HepG2 (cell line): ENCODE measurements at regions not wholly inside any gene's neighbourhood (a gene's known extent, or its start where the extent isn't known, plus 50 kb on each side); places are given as distances from the start of the nearest gene placed in this dataset.

Experiments used
- ATAC-seq: fragments of 200-7000 bp; cut with Tn5 transposase; 3 replicates; pipeline ENCODE4 v1.9.1; 2020; ENCODE audit warnings: mild to moderate bottlenecking, moderate library complexity
- BruUV-seq: library from RNA; stranded (reverse); fragments of 400-500 nt; replicated peaks from 2 replicates; lab custom pipeline; 2021; lab: Mats Ljungman, UMichigan
- CTCF ChIA-PET: fragments of 300-600 bp; formaldehyde crosslinking; extraction: SDS; loops from one replicate; lab custom pipeline; 2021; ENCODE audit warnings: low total read pairs, inconsistent platforms, low intra/inter-chr PET ratio; lab: Yijun Ruan, JAX
- POLR2A ChIA-PET: fragments of 350-600 bp; sonication (Branson Sonifier 250); formaldehyde crosslinking; loops from one replicate; lab custom pipeline; 2020; ENCODE audit warnings: antibody characterized with exemption, inconsistent platforms; lab: Yijun Ruan, JAX
- DNase-seq: peaks from one replicate; pipeline ENCODE4 v3.0.0-alpha.2; 2015; ENCODE audit warnings: low spot score
- FAIRE-seq: peaks from 3 replicates; lab custom pipeline; 2011; peaks lifted over from hg19 to GRCh38; lab: Jason Lieb, UNC
- H2AFZ ChIP-seq: one replicate; pipeline ENCODE4 v1.6.1; 2011; ENCODE audit warnings: low read length, inconsistent platforms
- H3K27ac ChIP-seq: fragments of 300-600 bp; 3 replicates; pipeline ENCODE4 v1.8.0; 2011; ENCODE audit warnings: mixed run types, mild to moderate bottlenecking, mixed read lengths, low read length, inconsistent platforms; ENCODE audit not compliant: insufficient read depth; ENCODE audit errors: extremely low read length
- H3K27me3 ChIP-seq, 2 experiments: fragments of 200-600 bp in 1 of 2; 2 replicates in 1 of 2; 3 replicates in 1 of 2; pipeline versions ENCODE4 v1.6.0 to v1.8.0; 2011; ENCODE audit warnings: low read length in 2 of 2, mild to moderate bottlenecking in 2 of 2, moderate library complexity in 2 of 2, inconsistent platforms in 1 of 2; ENCODE audit not compliant: insufficient read depth in 2 of 2, control insufficient read depth in 1 of 2
- H3K36me3 ChIP-seq, 2 experiments: fragments of 200-600 bp in 1 of 2; replicated peaks in 1 of 2; 2 replicates in 1 of 2; 3 replicates in 1 of 2; pipeline versions ENCODE4 v1.5.1 to v1.8.0; 2011; ENCODE audit warnings: low read length in 2 of 2, inconsistent platforms in 1 of 2; ENCODE audit not compliant: insufficient read depth in 2 of 2, control insufficient read depth in 1 of 2
- H3K4me1 ChIP-seq: 2 replicates; pipeline ENCODE4 v1.5.1; 2012; ENCODE audit warnings: low read length, inconsistent platforms; ENCODE audit not compliant: insufficient read depth
- H3K4me2 ChIP-seq: 2 replicates; pipeline ENCODE4 v1.6.0; 2011; ENCODE audit warnings: low read depth, low read length, inconsistent platforms
- H3K4me3 ChIP-seq, 3 experiments: fragments of 200-600 bp in 1 of 3; sonication (generic), shearing (Covaris generic) in 1 of 3; replicated peaks in 1 of 3; 2 replicates each; pipeline ENCODE4 v1.5.1; 2011 to 2016; ENCODE audit warnings: low read length in 3 of 3, inconsistent platforms in 2 of 3, low read depth in 2 of 3, mild to moderate bottlenecking in 2 of 3, control low read depth in 1 of 3, mixed read lengths in 1 of 3; ENCODE audit not compliant: insufficient read depth in 1 of 3
- H3K79me2 ChIP-seq: one replicate; pipeline ENCODE4 v1.6.1; 2011; ENCODE audit warnings: low read length, inconsistent platforms; ENCODE audit not compliant: insufficient read depth
- H3K9ac ChIP-seq: 2 replicates; pipeline ENCODE4 v1.6.0; 2011; ENCODE audit warnings: mild to moderate bottlenecking, low read depth, low read length, inconsistent platforms; ENCODE audit not compliant: insufficient read depth
- H3K9me3 ChIP-seq: 2 replicates; pipeline ENCODE4 v1.5.1; 2012; ENCODE audit warnings: mild to moderate bottlenecking, low read length
- H4K20me1 ChIP-seq: 2 replicates; pipeline ENCODE4 v1.6.0; 2011; ENCODE audit warnings: inconsistent platforms, mild to moderate bottlenecking, low read length, moderate library complexity; ENCODE audit not compliant: insufficient read depth
- ATRX ChIP-seq: sonication (generic); formaldehyde crosslinking; IDR thresholded peaks from 2 replicates; pipeline ENCODE4 v1.4.0; 2020; ENCODE audit warnings: missing genetic modification reagents, borderline replicate concordance
- MAZ ChIP-seq, 2 experiments: sonication (generic) in 1 of 2; formaldehyde crosslinking in 1 of 2; IDR thresholded peaks; 2 replicates each; pipeline versions ENCODE4 v1.5.0 to v1.6.1; 2012 to 2020; ENCODE audit warnings: low read depth in 2 of 2, mild to moderate bottlenecking in 2 of 2, borderline replicate concordance in 1 of 2, improper control_type of control experiment in 1 of 2, low read length in 1 of 2, missing genetic modification reagents in 1 of 2, moderate library complexity in 1 of 2
- PAWR ChIP-seq: sonication (generic); formaldehyde crosslinking; IDR thresholded peaks from 2 replicates; pipeline ENCODE4 v1.4.0; 2020; ENCODE audit warnings: missing genetic modification reagents, mild to moderate bottlenecking, borderline replicate concordance
- PAX8 ChIP-seq: sonication (generic); formaldehyde crosslinking; IDR thresholded peaks from 2 replicates; pipeline ENCODE4 v1.8.0; 2022; ENCODE audit warnings: mild to moderate bottlenecking, missing genetic modification reagents, borderline replicate concordance
- PHF8 ChIP-seq: sonication (generic); formaldehyde crosslinking; IDR thresholded peaks from 2 replicates; pipeline ENCODE4 v1.5.0; 2020; ENCODE audit warnings: missing genetic modification reagents
- SNAPC2 ChIP-seq: sonication (generic); formaldehyde crosslinking; IDR thresholded peaks from 2 replicates; pipeline ENCODE4 v1.8.1; 2022; ENCODE audit warnings: mild to moderate bottlenecking, missing genetic modification reagents
- SP2 ChIP-seq: sonication (generic); formaldehyde crosslinking; IDR thresholded peaks from 2 replicates; pipeline ENCODE4 v1.5.1; 2020; ENCODE audit warnings: mild to moderate bottlenecking, missing genetic modification reagents
- STAT6 ChIP-seq: sonication (generic); formaldehyde crosslinking; IDR thresholded peaks from 2 replicates; pipeline ENCODE4 v1.4.0; 2020; ENCODE audit warnings: missing genetic modification reagents, mild to moderate bottlenecking, borderline replicate concordance
- TP53 ChIP-seq: sonication (generic); formaldehyde crosslinking; conservative IDR thresholded peaks from 2 replicates; pipeline ENCODE4 v1.4.0; 2020; ENCODE audit warnings: missing genetic modification reagents
- ZKSCAN8 ChIP-seq: IDR thresholded peaks from 2 replicates; pipeline ENCODE4 v1.6.1; 2016; ENCODE audit warnings: borderline replicate concordance, missing genetic modification reagents, missing compliant biosample characterization
- ZNF503 ChIP-seq: sonication (generic); formaldehyde crosslinking; IDR thresholded peaks from 2 replicates; pipeline ENCODE4 v1.4.0; 2020; ENCODE audit warnings: missing genetic modification reagents
- ZNF543 ChIP-seq: sonication (generic); formaldehyde crosslinking; IDR thresholded peaks from 2 replicates; pipeline ENCODE4 v1.4.0; 2020; ENCODE audit warnings: mild to moderate bottlenecking, missing genetic modification reagents
- ZNF670 ChIP-seq: sonication (generic); formaldehyde crosslinking; IDR thresholded peaks from 2 replicates; pipeline ENCODE4 v1.8.0; 2022; ENCODE audit warnings: mild to moderate bottlenecking, missing genetic modification reagents, borderline replicate concordance
- ZZZ3 ChIP-seq: sonication (generic); formaldehyde crosslinking; IDR thresholded peaks from 2 replicates; pipeline ENCODE4 v1.4.0; 2020; ENCODE audit warnings: missing genetic modification reagents, mild to moderate bottlenecking, borderline replicate concordance
- WGBS: methylation state at CpG from one replicate; pipeline ENCODE4 v1.1.6; 2017; ENCODE audit warnings: low lambda C conversion rate; 5-methylcytosine and 5-hydroxymethylcytosine counted together
- in situ Hi-C: cut with HindIII; loops from 2 replicates; pipeline ENCODE4 v1.10.0; 2017; ENCODE audit warnings: low pct_unique_long_range_greater_than_20kb; ENCODE audit not compliant: extremely low pct_ligation_motif_present
- intact Hi-C: fragments of 100-400 bp; cut with micrococcal nuclease; formaldehyde crosslinking; loops from one replicate; pipeline ENCODE4 v1.10.0; 2022; ENCODE audit not compliant: unreplicated experiment

GRCh38 chr21:24197923-24198322 is 1409.4 kb downstream of the MRPL39 start:
- Histone ChIP-seq H3K27ac (no peak overlapping the region), H3K9ac (no peak overlapping the region), H3K4me3 (no peak overlapping the region), H3K79me2 (no peaks in the 10 kb centered on the region), H3K36me3 (no peaks in the 10 kb centered on the region), H3K9me3 (peaks cover 65% of the 10 kb centered on the region), H2AFZ (no peak overlapping the region), H3K4me1 (no peaks in the 10 kb centered on the region), H3K4me2 (no peak overlapping the region), H4K20me1 (no peaks in the 10 kb centered on the region), H3K27me3 (no peaks in the 10 kb centered on the region)
- no TSS peak for BruUV-seq
- no peak for DNase-seq
- in situ Hi-C loops (no loop called here), intact Hi-C loops (no loop called here)
- TF ChIP-seq SNAPC2 (CRISPR knock-in tag) (no peak), PAX8 (CRISPR knock-in tag) (no peak), PHF8 (CRISPR knock-in tag) (no peak), MAZ (IDR thresholded peaks at IDR 0.05; ENCODE audit: borderline replicate concordance, low read depth, low read length) (no peak), MAZ (CRISPR knock-in tag; IDR thresholded peaks at IDR 0.05; ENCODE audit: low read depth) (no peak), ZKSCAN8 (CRISPR knock-in tag) (no peak), ZNF670 (CRISPR knock-in tag) (no peak), ATRX (CRISPR knock-in tag) (no peak), ZNF543 (no peak)
- no peak for FAIRE-seq
- ATAC-seq: no peak
- POLR2A ChIA-PET: no interaction called here
- CTCF ChIA-PET: no interaction called here

- Histone ChIP-seq H3K4me1 (no peaks in the 10 kb centered on the region), H3K27me3 (no peaks in the 10 kb centered on the region), H2AFZ (no peak overlapping the region), H3K9ac (no peak overlapping the region), H3K79me2 (no peaks in the 10 kb centered on the region), H3K27ac (no peak overlapping the region), H3K9me3 (peaks cover 68% of the 10 kb centered on the region), H4K20me1 (no peaks in the 10 kb centered on the region), H3K36me3 (no peaks in the 10 kb centered on the region), H3K4me3 (no peak overlapping the region), H3K4me2 (no peak overlapping the region)
- no TSS peak for BruUV-seq
- ChIA-PET POLR2A (no interaction called here), CTCF (no interaction called here)
- intact Hi-C loops: no loop called here
- in situ Hi-C loops: no loop called here
- ATAC-seq (no peak), DNase-seq (no peak), FAIRE-seq (no peak)
- 3% methylated on average over 5 of the region's 5 CpGs for WGBS
- TF ChIP-seq PAWR (CRISPR knock-in tag) (no peak), ZZZ3 (no peak), TP53 (no peak), SP2 (CRISPR knock-in tag) (no peak), ZNF503 (CRISPR knock-in tag) (no peak), STAT6 (CRISPR knock-in tag) (no peak)
These were observed 1410.1 kb downstream of the MRPL39 start for GRCh38 chr21:24197132-24197643.
